Mesendoderm (in vitro differentiated cells): ENCODE measurements at regions not wholly inside any gene's neighbourhood (a gene's known extent, or its start where the extent isn't known, plus 50 kb on each side); places are given as distances from the start of the nearest gene placed in this dataset.
A peak's percentile ranks its signal among the peaks of the same experiment; 100 is the strongest.

ENCODE experiments used
- DNase-seq: peaks from one replicate; pipeline ENCODE4 v3.0.0; 2013
- H2AK5ac ChIP-seq: 2 replicates; pipeline ENCODE4 v1.6.1; 2013; ENCODE audit warnings: low read length, inconsistent platforms
- H2BK120ac ChIP-seq: 2 replicates; pipeline ENCODE4 v1.6.1; 2013; ENCODE audit warnings: low read depth, mild to moderate bottlenecking, low read length, moderate library complexity, mixed read lengths
- H2BK15ac ChIP-seq: replicated peaks from 2 replicates; pipeline ENCODE4 v1.6.1; 2013; ENCODE audit warnings: low read depth, mild to moderate bottlenecking, moderate library complexity
- H2BK5ac ChIP-seq: 2 replicates; pipeline ENCODE4 v1.6.1; 2013; ENCODE audit warnings: low read length, inconsistent platforms
- H3K18ac ChIP-seq: 2 replicates; pipeline ENCODE4 v1.6.1; 2013; ENCODE audit warnings: mild to moderate bottlenecking, low read length, mixed read lengths
- H3K23ac ChIP-seq: one replicate; pipeline ENCODE4 v1.6.1; 2013; ENCODE audit warnings: low read length
- H3K27ac ChIP-seq: 2 replicates; pipeline ENCODE4 v1.5.1; 2013; ENCODE audit warnings: low read depth, mild to moderate bottlenecking, inconsistent platforms, low read length, moderate library complexity
- H3K27me3 ChIP-seq: 2 replicates; pipeline ENCODE4 v1.6.1; 2013; ENCODE audit warnings: low read length, control low read depth, mild to moderate bottlenecking, inconsistent platforms; ENCODE audit not compliant: insufficient read depth, poor library complexity
- H3K36me3 ChIP-seq: 2 replicates; pipeline ENCODE4 v1.6.1; 2013; ENCODE audit warnings: low read length, inconsistent platforms; ENCODE audit not compliant: control insufficient read depth, insufficient read depth
- H3K4ac ChIP-seq: one replicate; pipeline ENCODE4 v1.6.1; 2013; ENCODE audit warnings: low read depth, mild to moderate bottlenecking, low read length, moderate library complexity
- H3K4me1 ChIP-seq: 2 replicates; pipeline ENCODE4 v1.6.1; 2013; ENCODE audit warnings: low read depth, low read length, inconsistent platforms; ENCODE audit not compliant: control insufficient read depth
- H3K4me2 ChIP-seq: 2 replicates; pipeline ENCODE4 v1.6.1; 2013; ENCODE audit warnings: low read length
- H3K4me3 ChIP-seq: 2 replicates; pipeline ENCODE4 v1.5.1; 2013; ENCODE audit warnings: mild to moderate bottlenecking, low read length
- H3K56ac ChIP-seq: one replicate; pipeline ENCODE4 v1.6.1; 2013; ENCODE audit warnings: low read length
- H3K79me1 ChIP-seq: 2 replicates; pipeline ENCODE4 v1.6.1; 2013; ENCODE audit warnings: low read length, inconsistent platforms
- H3K79me2 ChIP-seq: 2 replicates; pipeline ENCODE4 v1.6.1; 2013; ENCODE audit warnings: mild to moderate bottlenecking, low read length; ENCODE audit not compliant: control insufficient read depth, insufficient read depth
- H3K9ac ChIP-seq: 2 replicates; pipeline ENCODE4 v1.6.1; 2013; ENCODE audit warnings: low read length, inconsistent platforms
- H4K5ac ChIP-seq: one replicate; pipeline ENCODE4 v1.6.1; 2013; ENCODE audit warnings: low read length
- H4K8ac ChIP-seq: one replicate; pipeline ENCODE4 v1.6.1; 2013; ENCODE audit warnings: low read depth, mild to moderate bottlenecking, control low read depth, low read length, moderate library complexity
- WGBS: extraction: QIAGEN DNeasy Blood & Tissue Kit; methylation state at CpG from one replicate; pipeline ENCODE4 v1.1.7; 2013; ENCODE audit warnings: low lambda C conversion rate, missing lambda C conversion rate; ENCODE audit not compliant: insufficient coverage; ENCODE audit errors: extremely low coverage; 5-methylcytosine and 5-hydroxymethylcytosine counted together

DNA sequence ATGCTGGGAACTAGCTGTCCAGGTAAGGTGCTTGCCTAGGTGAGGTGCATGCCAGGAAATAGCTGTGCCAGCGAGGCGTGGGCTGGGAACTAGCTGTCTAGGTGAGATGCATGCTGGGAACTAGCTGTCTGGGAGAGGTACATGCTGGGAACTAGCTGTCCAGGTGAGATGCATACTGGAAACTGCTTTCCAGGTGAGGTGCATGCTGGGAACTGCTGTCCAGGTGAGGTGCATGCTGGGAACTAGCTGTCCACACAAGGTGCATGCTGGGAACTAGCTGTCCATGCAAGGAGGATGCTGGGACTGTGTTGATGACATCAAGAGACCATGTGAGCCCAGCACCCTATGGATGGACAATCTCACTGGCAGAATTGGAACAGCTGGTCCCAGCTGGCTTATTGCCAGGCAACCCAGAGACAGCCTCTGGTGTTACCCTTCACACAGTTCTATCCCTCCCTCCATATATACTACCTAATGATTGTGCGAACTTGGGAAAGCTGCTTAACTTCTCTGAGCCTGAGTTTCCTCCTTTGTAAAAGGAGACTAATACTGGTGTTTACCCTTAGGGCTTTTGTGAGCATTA lies 479.9 kb upstream of the RBFOX1 start:
- WGBS: no CpG with 5 or more reads among the region's 3 CpGs
- H3K4me1 ChIP-seq: no peaks in the 10 kb centered on the region
- no peaks in the 10 kb centered on the region for H3K36me3 ChIP-seq
- H3K4ac ChIP-seq: no peak overlapping the region
- H2BK15ac ChIP-seq: no peak overlapping the region
- H2BK5ac ChIP-seq: no peak overlapping the region
- H3K4me2 ChIP-seq: no peak overlapping the region
- no peak overlapping the region for H4K8ac ChIP-seq
- no peak overlapping the region for H2AK5ac ChIP-seq
- H3K9ac ChIP-seq: no peak overlapping the region
- H4K5ac ChIP-seq: no peak overlapping the region
- H3K4me3 ChIP-seq: no peak overlapping the region
- H3K27ac ChIP-seq: no peak overlapping the region
- no peaks in the 10 kb centered on the region for H3K79me1 ChIP-seq
- H3K23ac ChIP-seq: no peak overlapping the region
- H3K56ac ChIP-seq: no peak overlapping the region
- DNase-seq: no peak
- H3K79me2 ChIP-seq: no peaks in the 10 kb centered on the region
- H3K18ac ChIP-seq: no peak overlapping the region
- no peak overlapping the region for H2BK120ac ChIP-seq
- peaks cover 9% of the 10 kb centered on the region for H3K27me3 ChIP-seq

DNA sequence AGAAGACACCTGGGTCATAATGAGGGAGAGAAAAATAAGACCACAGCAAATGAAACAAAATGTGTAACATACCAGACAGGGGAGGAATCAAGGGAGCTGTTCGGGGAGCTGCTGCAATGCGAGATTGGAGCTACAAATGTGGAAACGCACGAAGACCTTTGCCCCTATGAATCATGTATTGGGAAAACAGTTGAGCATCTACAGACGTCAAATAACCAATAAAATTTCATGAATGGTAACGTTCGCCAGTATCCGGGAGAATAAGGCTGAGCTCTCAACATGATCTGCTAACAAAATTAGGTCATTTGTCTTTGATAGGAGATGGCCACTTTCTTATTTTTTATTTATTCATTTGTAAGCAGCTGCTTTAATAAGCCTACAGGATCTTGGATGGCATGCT lies 486.2 kb upstream of the RBFOX1 start:
- no peak overlapping the region for H4K8ac ChIP-seq
- no peaks in the 10 kb centered on the region for H3K36me3 ChIP-seq
- no peaks in the 10 kb centered on the region for H3K27me3 ChIP-seq
- no peak overlapping the region for H3K9ac ChIP-seq
- no peaks in the 10 kb centered on the region for H3K79me2 ChIP-seq
- H3K4me3 ChIP-seq: no peak overlapping the region
- no CpG with 5 or more reads among the region's 8 CpGs for WGBS
- DNase-seq: no peak
- no peak overlapping the region for H2BK15ac ChIP-seq
- H3K23ac ChIP-seq: no peak overlapping the region
- no peak overlapping the region for H3K4me2 ChIP-seq
- H2BK5ac ChIP-seq: no peak overlapping the region
- no peak overlapping the region for H2BK120ac ChIP-seq
- H3K56ac ChIP-seq: no peak overlapping the region
- H3K4ac ChIP-seq: no peak overlapping the region
- H3K18ac ChIP-seq: no peak overlapping the region
- no peaks in the 10 kb centered on the region for H3K79me1 ChIP-seq
- H3K4me1 ChIP-seq: no peaks in the 10 kb centered on the region
- H2AK5ac ChIP-seq: no peak overlapping the region
- H3K27ac ChIP-seq: no peak overlapping the region
- no peak overlapping the region for H4K5ac ChIP-seq

DNA sequence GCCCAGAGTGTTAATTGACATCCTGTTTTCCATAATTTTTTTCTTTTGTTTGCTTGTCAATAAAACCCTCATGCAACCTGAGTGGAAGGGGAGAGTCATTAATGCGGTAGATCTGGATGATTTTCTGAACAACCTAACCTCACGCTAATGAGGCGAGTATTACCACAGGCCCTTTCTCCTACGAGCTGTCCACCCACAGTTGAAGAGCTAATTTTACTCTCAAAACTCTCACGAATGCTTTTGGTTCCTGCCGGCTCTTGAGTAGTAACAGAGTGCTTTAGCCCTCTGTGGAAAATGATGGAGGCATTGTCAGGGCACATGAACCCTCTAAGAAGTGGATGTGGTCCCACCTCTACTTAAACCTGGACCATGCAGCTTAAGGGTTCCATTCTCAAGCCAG lies 491.3 kb upstream of the RBFOX1 start:
- no peak for DNase-seq
- Histone ChIP-seq H3K4me2 (no peak overlapping the region), H3K79me1 (no peaks in the 10 kb centered on the region), H2BK120ac (no peak overlapping the region), H4K5ac (no peak overlapping the region), H4K8ac (no peak overlapping the region), H3K4me1 (no peaks in the 10 kb centered on the region), H3K27ac (no peak overlapping the region), H3K56ac (no peak overlapping the region), H3K79me2 (no peaks in the 10 kb centered on the region), H2BK15ac (no peak overlapping the region), H3K4ac (no peak overlapping the region), H2AK5ac (no peak overlapping the region), H3K18ac (no peak overlapping the region), H3K36me3 (no peaks in the 10 kb centered on the region), H3K4me3 (no peak overlapping the region), H3K23ac (no peak overlapping the region), H3K9ac (no peak overlapping the region), H3K27me3 (no peaks in the 10 kb centered on the region), H2BK5ac (no peak overlapping the region)
- WGBS: no CpG with 5 or more reads among the region's 6 CpGs

DNA sequence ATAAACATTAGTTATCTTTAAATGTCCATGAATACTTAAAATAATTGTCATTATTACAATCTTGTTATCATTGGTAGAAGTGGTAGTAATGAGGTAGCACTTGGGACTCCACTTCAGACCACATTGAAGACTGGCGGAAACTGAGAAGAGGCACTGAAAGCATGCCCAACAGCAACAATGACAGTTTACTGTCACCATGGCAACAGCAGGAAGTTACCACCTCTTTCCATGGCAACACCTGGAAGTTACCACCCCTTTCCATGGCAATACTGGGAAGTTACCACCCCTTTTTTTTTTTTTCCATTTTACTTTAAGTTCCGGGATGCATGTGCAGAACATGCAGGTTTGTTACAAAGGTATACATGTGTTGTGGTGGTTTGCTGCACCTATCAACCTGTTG lies 494.9 kb upstream of the RBFOX1 start:
- no peak overlapping the region for H3K27ac ChIP-seq
- no peak overlapping the region for H2BK15ac ChIP-seq
- H2BK120ac ChIP-seq: no peak overlapping the region
- H4K5ac ChIP-seq: no peak overlapping the region
- no peaks in the 10 kb centered on the region for H3K79me1 ChIP-seq
- H3K36me3 ChIP-seq: no peaks in the 10 kb centered on the region
- no CpG with 5 or more reads among the region's 2 CpGs for WGBS
- no peak overlapping the region for H2BK5ac ChIP-seq
- no peak overlapping the region for H4K8ac ChIP-seq
- no peaks in the 10 kb centered on the region for H3K79me2 ChIP-seq
- H3K27me3 ChIP-seq: no peaks in the 10 kb centered on the region
- H3K9ac ChIP-seq: no peak overlapping the region
- H3K4me3 ChIP-seq: no peak overlapping the region
- no peak overlapping the region for H2AK5ac ChIP-seq
- no peak overlapping the region for H3K18ac ChIP-seq
- H3K56ac ChIP-seq: no peak overlapping the region
- peak; percentile 64 for DNase-seq
- no peaks in the 10 kb centered on the region for H3K4me1 ChIP-seq
- H3K4ac ChIP-seq: no peak overlapping the region
- H3K23ac ChIP-seq: no peak overlapping the region
- no peak overlapping the region for H3K4me2 ChIP-seq

DNA sequence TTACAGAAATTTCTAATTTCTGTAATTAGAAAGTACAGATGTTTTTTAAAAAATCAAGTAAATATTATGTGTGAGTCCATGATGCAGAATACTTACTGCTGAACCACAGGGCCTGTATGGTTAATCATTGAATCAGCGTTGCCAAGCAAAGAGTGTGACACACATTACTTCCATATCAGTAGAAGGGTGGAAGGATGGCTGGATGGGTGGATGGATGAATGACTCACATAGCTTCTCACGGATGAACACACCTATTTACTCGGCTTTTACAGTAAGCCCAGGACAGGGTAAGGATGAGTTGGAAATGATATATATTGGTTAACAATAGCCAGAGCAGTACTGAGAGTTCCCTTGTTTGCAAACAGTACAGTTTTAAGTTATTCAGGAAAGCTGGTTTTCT lies 495.9 kb upstream of the RBFOX1 start:
- Histone ChIP-seq H3K36me3 (no peaks in the 10 kb centered on the region), H2BK120ac (no peak overlapping the region), H2AK5ac (no peak overlapping the region), H3K4me1 (no peaks in the 10 kb centered on the region), H3K27ac (no peak overlapping the region), H3K56ac (no peak overlapping the region), H3K23ac (no peak overlapping the region), H3K4me2 (no peak overlapping the region), H3K79me2 (no peaks in the 10 kb centered on the region), H2BK5ac (no peak overlapping the region), H3K9ac (no peak overlapping the region), H4K5ac (no peak overlapping the region), H3K18ac (no peak overlapping the region), H2BK15ac (no peak overlapping the region), H3K4me3 (no peak overlapping the region), H3K79me1 (no peaks in the 10 kb centered on the region), H3K4ac (no peak overlapping the region), H4K8ac (no peak overlapping the region), H3K27me3 (no peaks in the 10 kb centered on the region)
- DNase-seq: no peak
- no CpG with 5 or more reads among the region's 3 CpGs for WGBS

DNA sequence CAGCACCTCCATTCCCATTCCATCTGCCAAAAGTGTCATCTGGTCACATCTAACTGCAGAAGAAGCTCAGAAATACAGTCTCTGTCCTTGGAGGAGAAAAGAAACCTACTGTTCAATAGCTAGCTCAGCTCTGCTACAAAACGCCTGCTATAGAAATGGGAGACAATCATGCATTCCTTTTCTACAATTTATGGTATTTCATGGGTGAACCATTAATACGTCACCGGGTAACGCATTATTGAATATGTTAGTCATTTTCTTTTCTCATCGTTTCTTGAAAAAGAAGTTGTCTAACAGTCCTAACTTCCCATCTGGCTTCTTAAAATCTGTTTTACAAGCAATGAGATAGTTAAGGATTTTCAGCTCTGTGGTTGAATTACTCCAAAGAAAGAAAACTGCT lies 496.7 kb upstream of the RBFOX1 start:
- Histone ChIP-seq H3K4me3 (no peak overlapping the region), H2BK15ac (no peak overlapping the region), H3K79me2 (no peaks in the 10 kb centered on the region), H4K8ac (no peak overlapping the region), H3K23ac (no peak overlapping the region), H3K9ac (no peak overlapping the region), H3K56ac (no peak overlapping the region), H4K5ac (no peak overlapping the region), H3K18ac (no peak overlapping the region), H2AK5ac (no peak overlapping the region), H3K79me1 (no peaks in the 10 kb centered on the region), H3K27ac (no peak overlapping the region), H3K4me1 (no peaks in the 10 kb centered on the region), H3K4ac (no peak overlapping the region), H3K36me3 (no peaks in the 10 kb centered on the region), H3K4me2 (no peak overlapping the region), H2BK120ac (no peak overlapping the region), H2BK5ac (no peak overlapping the region), H3K27me3 (no peaks in the 10 kb centered on the region)
- no CpG with 5 or more reads among the region's 5 CpGs for WGBS
- DNase-seq: no peak
